Panc1 (cell line): ENCODE measurements at regions not wholly inside any gene's neighbourhood (a gene's known extent, or its start where the extent isn't known, plus 50 kb on each side); places are given as distances from the start of the nearest gene placed in this dataset.

Experiments used
- ATAC-seq: fragments of 200-7000 bp; cut with Tn5 transposase; 2 replicates; pipeline ENCODE4 v1.9.1; 2020; ENCODE audit warnings: mild to moderate bottlenecking, moderate library complexity
- BruUV-seq: library from RNA; stranded (reverse); fragments of 400-500 nt; replicated peaks from 2 replicates; lab custom pipeline; 2021; lab: Mats Ljungman, UMichigan
- CTCF ChIA-PET: fragments of 300-600 bp; sonication (Branson Sonifier 250); formaldehyde crosslinking; loops from one replicate; lab custom pipeline; 2022; ENCODE audit warnings: antibody characterized with exemption; lab: Charles Lee
- POLR2A ChIA-PET: fragments of 300-600 bp; sonication (Branson Sonifier 250); formaldehyde crosslinking; loops from one replicate; lab custom pipeline; 2022; ENCODE audit warnings: antibody characterized with exemption; lab: Charles Lee
- DNase-seq: peaks from one replicate; pipeline ENCODE4 v3.0.0-alpha.2; 2010; ENCODE audit warnings: low read depth, low spot score
- H3K27ac ChIP-seq: 2 replicates; pipeline ENCODE4 v1.5.1; 2011; ENCODE audit warnings: mild to moderate bottlenecking, low read length, inconsistent platforms
- H3K27me3 ChIP-seq: fragments of 200-500 bp; sonication (Bioruptor generic); 2 replicates; pipeline ENCODE4 v1.6.0; 2014; ENCODE audit warnings: low read length, inconsistent platforms; ENCODE audit not compliant: control insufficient read depth, insufficient read depth
- H3K36me3 ChIP-seq: fragments of 200-500 bp; sonication (Bioruptor generic); 2 replicates; pipeline ENCODE4 v1.5.1; 2014; ENCODE audit warnings: inconsistent platforms, mild to moderate bottlenecking, low read length, moderate library complexity; ENCODE audit not compliant: control insufficient read depth, insufficient read depth
- H3K4me1 ChIP-seq: 2 replicates; pipeline ENCODE4 v1.5.1; 2011; ENCODE audit warnings: inconsistent platforms, mild to moderate bottlenecking, low read length, moderate library complexity; ENCODE audit not compliant: control insufficient read depth, insufficient read depth
- H3K4me3 ChIP-seq, 2 experiments: 2 replicates each; pipeline ENCODE4 v1.5.1; 2011 to 2012; ENCODE audit warnings: low read depth in 2 of 2, low read length in 2 of 2, mild to moderate bottlenecking in 2 of 2, inconsistent platforms in 1 of 2, moderate library complexity in 1 of 2
- H3K9me3 ChIP-seq: fragments of 200-500 bp; sonication (Bioruptor generic); 2 replicates; pipeline ENCODE4 v1.5.1; 2014; ENCODE audit warnings: low read depth, mild to moderate bottlenecking, inconsistent platforms, low read length, moderate library complexity; ENCODE audit not compliant: control insufficient read depth, insufficient read depth
- CTCF ChIP-seq: fragments of 450-650 bp; IDR thresholded peaks from 2 replicates; pipeline ENCODE4 v1.5.1; 2017; ENCODE audit warnings: mild to moderate bottlenecking
- POLR2AphosphoS5 ChIP-seq: IDR thresholded peaks from 2 replicates; pipeline ENCODE4 v1.6.1; 2012; ENCODE audit warnings: mild to moderate bottlenecking, low read depth, low read length, moderate library complexity
- REST ChIP-seq, 2 experiments: IDR thresholded peaks; 2 replicates each; pipeline ENCODE4 v1.6.1; 2011 to 2012; ENCODE audit warnings: low read depth in 2 of 2, control low read depth in 1 of 2, low read length in 1 of 2, mild to moderate bottlenecking in 1 of 2, moderate library complexity in 1 of 2; ENCODE audit not compliant: insufficient read depth in 1 of 2
- SIN3A ChIP-seq: IDR thresholded peaks from 2 replicates; pipeline ENCODE4 v1.6.1; 2012; ENCODE audit warnings: low read depth, mild to moderate bottlenecking, low read length, moderate library complexity, borderline replicate concordance; ENCODE audit not compliant: insufficient read depth
- TCF7L2 ChIP-seq: IDR thresholded peaks from 2 replicates; pipeline ENCODE4 v1.6.1; 2011; ENCODE audit warnings: mild to moderate bottlenecking, low read depth, low read length, inconsistent platforms
- in situ Hi-C: cut with HindIII; loops from 2 replicates; pipeline ENCODE4 v1.10.0; 2016; ENCODE audit warnings: low sequenced_read_pairs, low pct_unique_long_range_greater_than_20kb
- intact Hi-C: fragments of 100-400 bp; cut with micrococcal nuclease; formaldehyde crosslinking; loops from one replicate; pipeline ENCODE4 v1.10.0; 2022; ENCODE audit not compliant: unreplicated experiment

- peaks cover 6% of the 10 kb centered on the region; the same call in 1 of the 2 replicates for H3K27me3 ChIP-seq
- intact Hi-C loops (no loop called here), in situ Hi-C loops (no loop called here)
- POLR2A ChIA-PET = no interaction called here
- H3K9me3 ChIP-seq = no peaks in the 10 kb centered on the region
- no peaks in the 10 kb centered on the region for H3K4me1 ChIP-seq
- no peak; the same call in 1 of the 2 replicates for ATAC-seq
- no peak overlapping the region for H3K4me3 ChIP-seq
- TF ChIP-seq POLR2AphosphoS5 (no peak), CTCF (no peak), REST (IDR thresholded peaks at IDR 0.05; ENCODE audit: insufficient read depth in 1 of 2, low read depth in 2 of 2, low read length in 1 of 2) (no peak), TCF7L2 (no peak), SIN3A (no peak)
- no peaks in the 10 kb centered on the region for H3K36me3 ChIP-seq
- no peak for DNase-seq
- H3K27ac ChIP-seq = no peak overlapping the region
- CTCF ChIA-PET = interaction anchor here (1.4 kb wide), 1 partner anchor 10 kb away, joined by 4 read pairs; no protein-coding TSS in a partner anchor
- BruUV-seq = no TSS peak
Measured at GRCh38 chr10:128221807-128222206, 95.6 kb upstream of the MKI67 start.

GRCh38 chr10:128222332-128222849, 96.2 kb upstream of the MKI67 start:
- ATAC-seq = no peak
- Histone ChIP-seq H3K9me3 (no peaks in the 10 kb centered on the region), H3K27me3 (peaks cover 6% of the 10 kb centered on the region; the same call in 1 of the 2 replicates), H3K27ac (no peak overlapping the region), H3K4me3 (no peak overlapping the region), H3K36me3 (no peaks in the 10 kb centered on the region), H3K4me1 (no peaks in the 10 kb centered on the region)
- ChIA-PET CTCF (interaction anchor here (1.4 kb wide), 1 partner anchor 11 kb away, joined by 4 read pairs; no protein-coding TSS in a partner anchor), POLR2A (no interaction called here)
- TF ChIP-seq CTCF (no peak), SIN3A (no peak), REST (IDR thresholded peaks at IDR 0.05; ENCODE audit: insufficient read depth in 1 of 2, low read depth in 2 of 2, low read length in 1 of 2) (no peak), TCF7L2 (no peak), POLR2AphosphoS5 (no peak)
- no TSS peak for BruUV-seq
- in situ Hi-C loops = no loop called here
- DNase-seq = no peak
- intact Hi-C loops = no loop called here
